Cardiac fibroblast (primary cell): ENCODE measurements at regions not wholly inside any gene's neighbourhood (a gene's known extent, or its start where the extent isn't known, plus 50 kb on each side); places are given as distances from the start of the nearest gene placed in this dataset.
A peak's percentile ranks its signal among the peaks of the same experiment; 100 is the strongest.

Experiments
- DNase-seq, 2 donors: peaks; one replicate each; pipeline versions ENCODE4 v3.0.0 to v3.0.0-alpha.2; 2010; ENCODE audit warnings: low read depth in 2 of 2
- H3K4me3 ChIP-seq, 2 donors: replicated peaks in 1 of 2; 1 replicate in 1 of 2; 2 replicates in 1 of 2; pipeline ENCODE4 v1.5.1; 2011; ENCODE audit warnings: low read depth in 2 of 2, low read length in 2 of 2, mild to moderate bottlenecking in 2 of 2, moderate library complexity in 1 of 2
- CTCF ChIP-seq: IDR thresholded peaks from one replicate; pipeline ENCODE4 v1.5.1; 2011; ENCODE audit warnings: low read depth, mild to moderate bottlenecking, low read length, inconsistent platforms

- no peak overlapping the region for H3K4me3 ChIP-seq
- no peak for DNase-seq
- no peak for TF ChIP-seq CTCF
Measured at GRCh38 chr2:49426996-49427395, 272.7 kb upstream of the FSHR start.

GRCh38 chr2:49416252-49416651 lies 261.9 kb upstream of the FSHR start:
- no peak overlapping the region for H3K4me3 ChIP-seq
- no peak for DNase-seq
- no peak for TF ChIP-seq CTCF

GRCh38 chr2:49404108-49404507 lies 249.8 kb upstream of the FSHR start:
- DNase-seq, result peak in 1 of 2 donors; percentile 3
- H3K4me3 ChIP-seq, result no peak overlapping the region
- no peak for TF ChIP-seq CTCF

- no peak for DNase-seq
- H3K4me3 ChIP-seq, result no peak overlapping the region
- no peak for TF ChIP-seq CTCF
Measured at GRCh38 chr2:49403637-49404036, 249.3 kb upstream of the FSHR start.

- H3K4me3 ChIP-seq, result no peak overlapping the region
- no peak for DNase-seq
- TF ChIP-seq CTCF, result no peak
Measured at GRCh38 chr2:49379406-49379805, 225.1 kb upstream of the FSHR start.

GRCh38 chr2:49371128-49371701 lies 216.9 kb upstream of the FSHR start:
- H3K4me3 ChIP-seq, result no peak overlapping the region
- no peak for TF ChIP-seq CTCF

GRCh38 chr2:49369650-49370049 lies 215.3 kb upstream of the FSHR start:
- no peak for TF ChIP-seq CTCF
- no peak overlapping the region for H3K4me3 ChIP-seq
- DNase-seq, result no peak

More at GRCh38 chr2:49371128-49371701, 216.9 kb upstream of the FSHR start:
- DNase-seq, result no peak
